ENCODE measurements at regions not wholly inside any gene's neighbourhood (a gene's known extent, or its start where the extent isn't known, plus 50 kb on each side); places are given as distances from the start of the nearest gene placed in this dataset.

- TF ChIP-seq CTCF (IDR thresholded peaks at IDR 0.05) (no peak), POLR2A (IDR thresholded peaks at IDR 0.05) (no peak)
These were observed 480.2 kb upstream of the DEPDC1 start for GRCh38 chr1:68976916-68977610.
